B cell (primary cell): ENCODE measurements at regions not wholly inside any gene's neighbourhood (a gene's known extent, or its start where the extent isn't known, plus 50 kb on each side); places are given as distances from the start of the nearest gene placed in this dataset.

Source experiments
- CTCF ChIP-seq: fragments of 200-600 bp; IDR thresholded peaks from one replicate; pipeline ENCODE4 v1.8.0; 2022; ENCODE audit warnings: antibody characterized with exemption, mild to moderate bottlenecking
- EZH2 ChIP-seq: IDR thresholded peaks from 2 replicates; pipeline ENCODE4 v1.6.1; 2012; ENCODE audit warnings: borderline replicate concordance, low read depth, mild to moderate bottlenecking, moderate library complexity, low read length; ENCODE audit not compliant: insufficient read depth, poor library complexity, severe bottlenecking

GRCh38 chr4:141459020-141459419 lies 177.4 kb upstream of the IL15 start:
- no peak for TF ChIP-seq CTCF
- TF ChIP-seq EZH2, result no peak
